ENCODE measurements at regions not wholly inside any gene's neighbourhood (a gene's known extent, or its start where the extent isn't known, plus 50 kb on each side); places are given as distances from the start of the nearest gene placed in this dataset.

- no peak for TF ChIP-seq EZH2 (IDR thresholded peaks at IDR 0.05; ENCODE audit: low read length, unreplicated experiment)
- TF ChIP-seq, protein P1, sequence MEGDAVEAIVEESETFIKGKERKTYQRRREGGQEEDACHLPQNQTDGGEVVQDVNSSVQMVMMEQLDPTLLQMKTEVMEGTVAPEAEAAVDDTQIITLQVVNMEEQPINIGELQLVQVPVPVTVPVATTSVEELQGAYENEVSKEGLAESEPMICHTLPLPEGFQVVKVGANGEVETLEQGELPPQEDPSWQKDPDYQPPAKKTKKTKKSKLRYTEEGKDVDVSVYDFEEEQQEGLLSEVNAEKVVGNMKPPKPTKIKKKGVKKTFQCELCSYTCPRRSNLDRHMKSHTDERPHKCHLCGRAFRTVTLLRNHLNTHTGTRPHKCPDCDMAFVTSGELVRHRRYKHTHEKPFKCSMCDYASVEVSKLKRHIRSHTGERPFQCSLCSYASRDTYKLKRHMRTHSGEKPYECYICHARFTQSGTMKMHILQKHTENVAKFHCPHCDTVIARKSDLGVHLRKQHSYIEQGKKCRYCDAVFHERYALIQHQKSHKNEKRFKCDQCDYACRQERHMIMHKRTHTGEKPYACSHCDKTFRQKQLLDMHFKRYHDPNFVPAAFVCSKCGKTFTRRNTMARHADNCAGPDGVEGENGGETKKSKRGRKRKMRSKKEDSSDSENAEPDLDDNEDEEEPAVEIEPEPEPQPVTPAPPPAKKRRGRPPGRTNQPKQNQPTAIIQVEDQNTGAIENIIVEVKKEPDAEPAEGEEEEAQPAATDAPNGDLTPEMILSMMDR (conservative IDR thresholded peaks at IDR 0.05; ENCODE audit: low read depth, low read length): no peak
- TF ChIP-seq EZH2phosphoT487 (IDR thresholded peaks at IDR 0.05; ENCODE audit: borderline replicate concordance, low read length): no peak
Observed at GRCh38 chr2:146228466-146229058, 1616.3 kb upstream of the ACVR2A start.

Data from PC-3 (cell line).